ENCODE measurements at regions not wholly inside any gene's neighbourhood (a gene's known extent, or its start where the extent isn't known, plus 50 kb on each side); places are given as distances from the start of the nearest gene placed in this dataset.

GRCh38 chr13:105168295-105168694 lies 1367.2 kb downstream of the EFNB2 start:
- intact Hi-C loops (cut with micrococcal nuclease) = no loop called here

- intact Hi-C loops (cut with micrococcal nuclease) = no loop called here
These were observed 1368.1 kb downstream of the EFNB2 start for GRCh38 chr13:105167385-105167784.

GRCh38 chr13:105165449-105166125 lies 1369.9 kb downstream of the EFNB2 start:
- intact Hi-C loops (cut with micrococcal nuclease) = no loop called here

GRCh38 chr13:105159841-105160240 lies 1375.6 kb downstream of the EFNB2 start:
- intact Hi-C loops (cut with micrococcal nuclease) = no loop called here

- intact Hi-C loops (cut with micrococcal nuclease) = no loop called here
These were observed 1381.9 kb downstream of the EFNB2 start for GRCh38 chr13:105153611-105154010.

GRCh38 chr13:105151639-105152038 lies 1383.8 kb downstream of the EFNB2 start:
- intact Hi-C loops (cut with micrococcal nuclease) = no loop called here

- intact Hi-C loops (cut with micrococcal nuclease) = no loop called here
These were observed 1388.0 kb downstream of the EFNB2 start for GRCh38 chr13:105147461-105147860.

- intact Hi-C loops (cut with micrococcal nuclease) = no loop called here
These were observed 1390.5 kb downstream of the EFNB2 start for GRCh38 chr13:105144936-105145335.

GRCh38 chr13:105144020-105144419 lies 1391.4 kb downstream of the EFNB2 start:
- intact Hi-C loops (cut with micrococcal nuclease) = no loop called here

GRCh38 chr13:105142556-105142955 lies 1392.9 kb downstream of the EFNB2 start:
- intact Hi-C loops (cut with micrococcal nuclease) = no loop called here

- intact Hi-C loops (cut with micrococcal nuclease) = loop anchor here (1.0 to 10.0 kb wide), 2 partner anchors 1395 to 1425 kb away; partner anchors contain the start of gene ARGLU1
These were observed 1395.8 kb downstream of the EFNB2 start for GRCh38 chr13:105139380-105140285.

GRCh38 chr13:105139048-105139379 lies 1396.4 kb downstream of the EFNB2 start:
- intact Hi-C loops (cut with micrococcal nuclease) = loop anchor here (1.0 to 10.0 kb wide), 2 partner anchors 1395 to 1426 kb away; partner anchors contain the start of gene ARGLU1

GRCh38 chr13:105135852-105136615 lies 1399.4 kb downstream of the EFNB2 start:
- intact Hi-C loops (cut with micrococcal nuclease) = loop anchor here (10.0 kb wide), 1 partner anchor 1429 kb away; the partner anchor contains the start of gene ARGLU1

- intact Hi-C loops (cut with micrococcal nuclease) = no loop called here
These were observed 1407.7 kb downstream of the EFNB2 start for GRCh38 chr13:105127732-105128131.

GRCh38 chr13:105121221-105121620 lies 1414.2 kb downstream of the EFNB2 start:
- intact Hi-C loops (cut with micrococcal nuclease) = no loop called here

GRCh38 chr13:105118426-105118985 lies 1417.0 kb downstream of the EFNB2 start:
- intact Hi-C loops (cut with micrococcal nuclease) = no loop called here

- intact Hi-C loops (cut with micrococcal nuclease) = no loop called here
These were observed 1418.5 kb downstream of the EFNB2 start for GRCh38 chr13:105116966-105117365.

GRCh38 chr13:105112561-105112960 lies 1422.9 kb downstream of the EFNB2 start:
- intact Hi-C loops (cut with micrococcal nuclease) = no loop called here

- intact Hi-C loops (cut with micrococcal nuclease) = no loop called here
These were observed 1427.7 kb downstream of the EFNB2 start for GRCh38 chr13:105107781-105108180.

- intact Hi-C loops (cut with micrococcal nuclease) = no loop called here
These were observed 1430.0 kb downstream of the EFNB2 start for GRCh38 chr13:105105471-105105870.

GRCh38 chr13:105097521-105097920 lies 1437.9 kb downstream of the EFNB2 start:
- intact Hi-C loops (cut with micrococcal nuclease) = no loop called here
